ENCODE measurements at regions not wholly inside any gene's neighbourhood (a gene's known extent, or its start where the extent isn't known, plus 50 kb on each side); places are given as distances from the start of the nearest gene placed in this dataset.

- Histone ChIP-seq H3K9me3 (no peaks in the 10 kb centered on the region), H3K27me3 (no peaks in the 10 kb centered on the region), H3K4me1 (no peaks in the 10 kb centered on the region), H3K27ac (no peak overlapping the region), H3K36me3 (no peaks in the 10 kb centered on the region), H3K4me3 (no peak overlapping the region)
- DNase-seq: no peak
- TF ChIP-seq, protein P1, sequence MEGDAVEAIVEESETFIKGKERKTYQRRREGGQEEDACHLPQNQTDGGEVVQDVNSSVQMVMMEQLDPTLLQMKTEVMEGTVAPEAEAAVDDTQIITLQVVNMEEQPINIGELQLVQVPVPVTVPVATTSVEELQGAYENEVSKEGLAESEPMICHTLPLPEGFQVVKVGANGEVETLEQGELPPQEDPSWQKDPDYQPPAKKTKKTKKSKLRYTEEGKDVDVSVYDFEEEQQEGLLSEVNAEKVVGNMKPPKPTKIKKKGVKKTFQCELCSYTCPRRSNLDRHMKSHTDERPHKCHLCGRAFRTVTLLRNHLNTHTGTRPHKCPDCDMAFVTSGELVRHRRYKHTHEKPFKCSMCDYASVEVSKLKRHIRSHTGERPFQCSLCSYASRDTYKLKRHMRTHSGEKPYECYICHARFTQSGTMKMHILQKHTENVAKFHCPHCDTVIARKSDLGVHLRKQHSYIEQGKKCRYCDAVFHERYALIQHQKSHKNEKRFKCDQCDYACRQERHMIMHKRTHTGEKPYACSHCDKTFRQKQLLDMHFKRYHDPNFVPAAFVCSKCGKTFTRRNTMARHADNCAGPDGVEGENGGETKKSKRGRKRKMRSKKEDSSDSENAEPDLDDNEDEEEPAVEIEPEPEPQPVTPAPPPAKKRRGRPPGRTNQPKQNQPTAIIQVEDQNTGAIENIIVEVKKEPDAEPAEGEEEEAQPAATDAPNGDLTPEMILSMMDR (IDR thresholded peaks at IDR 0.05): no peak
- intact Hi-C loops (cut with DNase I; ENCODE audit: low total_unique reads): no loop called here
Measured at GRCh38 chr5:8341406-8341805, 472.5 kb downstream of the MTRR start.

GRCh38 chr5:8347984-8348383, 479.0 kb downstream of the MTRR start:
- no peaks in the 10 kb centered on the region for H3K27me3 ChIP-seq
- intact Hi-C loops (cut with DNase I; ENCODE audit: low total_unique reads): no loop called here

GRCh38 chr5:8349855-8350254, 480.9 kb downstream of the MTRR start:
- Histone ChIP-seq H3K4me3 (no peak overlapping the region), H3K27me3 (no peaks in the 10 kb centered on the region), H3K27ac (no peak overlapping the region), H3K9me3 (no peaks in the 10 kb centered on the region), H3K4me1 (no peaks in the 10 kb centered on the region), H3K36me3 (no peaks in the 10 kb centered on the region)
- TF ChIP-seq, protein P1 (IDR thresholded peaks at IDR 0.05): no peak
- no peak for DNase-seq
- intact Hi-C loops (cut with DNase I; ENCODE audit: low total_unique reads): no loop called here

More at GRCh38 chr5:8347984-8348383, 479.0 kb downstream of the MTRR start:
- DNase-seq: no peak
- no peaks in the 10 kb centered on the region for H3K4me1 ChIP-seq
- H3K36me3 ChIP-seq: no peaks in the 10 kb centered on the region
- H3K4me3 ChIP-seq: no peak overlapping the region
- TF ChIP-seq, protein P1 (IDR thresholded peaks at IDR 0.05): no peak
- no peaks in the 10 kb centered on the region for H3K9me3 ChIP-seq
- H3K27ac ChIP-seq: no peak overlapping the region

DNA sequence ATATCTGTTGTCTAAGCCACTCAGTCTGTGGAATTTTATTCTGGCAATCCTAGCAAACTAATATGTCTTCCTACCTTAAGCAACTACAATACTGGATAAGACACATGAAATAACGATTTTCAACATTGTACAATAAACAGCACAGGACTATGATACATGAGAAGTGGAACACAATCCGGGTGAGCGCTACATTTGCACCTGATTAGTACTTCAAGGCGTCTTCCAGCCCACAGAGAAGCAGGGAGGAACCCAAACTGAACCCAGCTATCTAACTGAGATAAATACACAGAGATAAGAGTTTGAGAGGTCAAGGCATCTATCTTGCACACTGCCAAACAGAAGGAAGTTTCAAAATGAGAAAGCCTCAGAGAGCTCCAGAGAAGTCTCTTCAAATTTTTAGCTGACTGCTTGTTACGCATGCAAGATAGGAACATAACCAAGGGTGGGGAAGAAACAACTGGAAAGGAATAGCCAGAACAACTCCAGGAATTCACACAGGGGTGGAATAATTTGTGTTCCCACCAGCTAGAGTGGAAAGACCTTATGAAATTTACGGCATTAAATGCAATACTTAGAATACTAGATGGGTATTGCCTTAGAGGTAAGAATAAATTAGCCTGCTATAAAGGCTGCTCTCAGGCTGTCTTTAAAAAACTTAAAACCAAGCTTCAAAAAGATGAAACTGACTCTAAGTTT, 481.8 kb downstream of the MTRR start:
- Histone ChIP-seq H3K27ac (no peak overlapping the region), H3K4me1 (no peaks in the 10 kb centered on the region), H3K4me3 (no peak overlapping the region), H3K27me3 (no peaks in the 10 kb centered on the region), H3K9me3 (no peaks in the 10 kb centered on the region), H3K36me3 (no peaks in the 10 kb centered on the region)
- no peak for DNase-seq
- TF ChIP-seq, protein P1 (IDR thresholded peaks at IDR 0.05): no peak
- intact Hi-C loops (cut with DNase I; ENCODE audit: low total_unique reads): no loop called here

DNA sequence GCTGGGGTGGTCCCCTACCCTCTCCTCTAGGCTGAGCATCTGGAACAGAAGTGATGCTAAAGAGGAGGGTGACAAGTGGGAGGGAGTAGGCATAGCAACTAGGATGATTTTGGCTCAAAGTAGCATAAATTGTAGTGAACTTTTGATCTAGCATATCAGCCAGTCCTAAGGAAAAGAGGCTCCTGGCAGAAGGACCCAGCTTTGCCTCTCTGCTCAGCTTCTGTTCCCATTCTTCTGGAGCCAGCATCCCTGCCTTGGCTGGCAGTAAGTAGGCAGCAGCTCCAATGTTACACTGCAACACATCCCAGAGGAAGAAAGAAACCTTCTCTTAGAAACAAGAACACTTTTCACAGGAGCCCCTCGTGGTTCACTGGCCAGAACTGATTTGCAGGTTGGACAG, 487.0 kb downstream of the MTRR start:
- no peak overlapping the region for H3K4me3 ChIP-seq
- intact Hi-C loops (cut with DNase I; ENCODE audit: low total_unique reads): no loop called here
- no peak for DNase-seq
- no peaks in the 10 kb centered on the region for H3K9me3 ChIP-seq
- H3K27ac ChIP-seq: no peak overlapping the region
- no peaks in the 10 kb centered on the region for H3K36me3 ChIP-seq
- no peaks in the 10 kb centered on the region for H3K27me3 ChIP-seq
- TF ChIP-seq, protein P1 (IDR thresholded peaks at IDR 0.05): no peak
- H3K4me1 ChIP-seq: no peaks in the 10 kb centered on the region

DNA sequence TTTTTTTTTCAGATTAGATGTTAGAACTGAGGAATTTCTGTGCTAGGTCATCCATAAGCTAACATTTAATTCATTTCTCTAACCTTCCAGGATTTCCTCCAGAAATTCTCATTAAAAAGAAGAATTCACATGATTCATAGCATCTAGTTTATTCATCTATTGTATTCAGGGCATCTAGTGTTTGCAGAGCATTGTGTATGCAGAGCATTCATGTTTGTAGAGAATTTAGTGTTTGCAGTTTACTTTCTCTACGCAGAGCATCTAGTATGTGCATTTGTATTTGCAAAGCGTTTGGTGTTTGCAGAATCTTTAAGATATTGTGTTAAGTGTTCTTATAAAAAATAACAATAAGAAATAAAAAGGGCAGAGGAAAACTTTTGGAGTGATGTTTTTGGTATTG, 491.1 kb downstream of the MTRR start:
- Histone ChIP-seq H3K27ac (no peak overlapping the region), H3K36me3 (no peaks in the 10 kb centered on the region), H3K4me3 (no peak overlapping the region), H3K9me3 (no peaks in the 10 kb centered on the region), H3K27me3 (no peaks in the 10 kb centered on the region), H3K4me1 (no peaks in the 10 kb centered on the region)
- TF ChIP-seq, protein P1 (IDR thresholded peaks at IDR 0.05): no peak
- DNase-seq: no peak
- intact Hi-C loops (cut with DNase I; ENCODE audit: low total_unique reads): no loop called here

All from tibial artery (tissue), 4 donors.